IPS-20b (cell line): ENCODE measurements at regions not wholly inside any gene's neighbourhood (a gene's known extent, or its start where the extent isn't known, plus 50 kb on each side); places are given as distances from the start of the nearest gene placed in this dataset.

ENCODE experiments used
- H3K27ac ChIP-seq: one replicate; pipeline ENCODE4 v1.5.1; 2013; ENCODE audit warnings: low read length
- H3K27me3 ChIP-seq: 2 replicates; pipeline ENCODE4 v1.6.1; 2013; ENCODE audit warnings: mild to moderate bottlenecking, low read length, inconsistent platforms; ENCODE audit not compliant: insufficient read depth
- H3K36me3 ChIP-seq: 2 replicates; pipeline ENCODE4 v1.6.1; 2013; ENCODE audit warnings: low read depth, mild to moderate bottlenecking, inconsistent platforms, low read length, moderate library complexity; ENCODE audit not compliant: insufficient read depth
- H3K4me1 ChIP-seq: 2 replicates; pipeline ENCODE4 v1.6.1; 2013; ENCODE audit warnings: mild to moderate bottlenecking, control low read depth, inconsistent platforms, low read length, moderate library complexity; ENCODE audit not compliant: insufficient read depth
- H3K4me3 ChIP-seq: 2 replicates; pipeline ENCODE4 v1.5.1; 2013; ENCODE audit warnings: mild to moderate bottlenecking, low read length, inconsistent platforms
- H3K9ac ChIP-seq: 2 replicates; pipeline ENCODE4 v1.6.1; 2013; ENCODE audit warnings: low read depth, mild to moderate bottlenecking, inconsistent platforms, low read length, moderate library complexity
- H3K9me3 ChIP-seq: 2 replicates; pipeline ENCODE4 v1.6.1; 2013; ENCODE audit warnings: mild to moderate bottlenecking, low read depth, low read length, inconsistent platforms; ENCODE audit not compliant: insufficient read depth

DNA sequence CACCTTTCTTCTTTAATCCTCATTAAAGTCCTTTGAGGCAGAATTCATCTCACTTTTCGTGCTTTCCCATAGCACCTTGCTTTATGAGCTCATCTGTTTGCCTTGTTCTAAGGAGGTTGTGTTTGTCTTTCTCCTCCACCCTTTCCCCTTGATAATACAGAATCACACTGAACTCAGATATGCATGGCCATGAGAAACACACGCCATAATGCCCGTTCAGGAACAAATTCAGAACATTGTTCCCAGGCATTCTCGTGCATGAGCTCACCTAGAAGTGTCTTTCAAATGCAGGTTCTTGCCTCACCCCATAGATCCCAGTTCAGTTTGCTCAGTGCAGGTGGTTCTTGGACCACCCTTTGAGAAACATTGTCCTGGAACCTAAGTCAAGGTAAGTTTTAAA lies 71.1 kb downstream of the TMEM114 start:
- Histone ChIP-seq H3K4me1 (no peaks in the 10 kb centered on the region), H3K9ac (no peak overlapping the region), H3K27me3 (peaks cover 6% of the 10 kb centered on the region; the same call in 1 of the 2 replicates), H3K36me3 (no peaks in the 10 kb centered on the region), H3K9me3 (no peaks in the 10 kb centered on the region), H3K27ac (no peak overlapping the region), H3K4me3 (no peak overlapping the region)

DNA sequence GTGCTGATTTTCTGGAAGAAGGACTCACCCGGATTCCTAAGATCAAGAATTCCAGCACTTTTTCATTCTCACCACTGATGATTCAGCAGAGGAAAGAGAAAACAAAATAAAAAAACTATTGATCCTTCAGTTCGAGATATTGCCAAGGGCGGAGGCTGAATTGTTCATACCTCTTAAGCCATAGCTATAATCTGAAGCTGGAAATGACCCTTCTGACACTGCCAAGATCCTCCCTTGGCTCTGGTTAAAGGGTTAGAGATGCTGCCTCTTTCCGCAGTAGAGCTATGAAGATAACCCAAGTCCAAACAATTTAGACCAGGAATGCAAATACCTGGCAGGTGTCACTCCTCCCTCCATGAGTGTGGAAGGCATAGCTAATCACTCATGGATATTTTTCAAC lies 73.0 kb downstream of the TMEM114 start:
- H3K9me3 ChIP-seq, result no peaks in the 10 kb centered on the region
- H3K27ac ChIP-seq, result no peak overlapping the region
- no peaks in the 10 kb centered on the region for H3K36me3 ChIP-seq
- H3K4me1 ChIP-seq, result no peaks in the 10 kb centered on the region
- no peak overlapping the region for H3K4me3 ChIP-seq
- peaks cover 16% of the 10 kb centered on the region; the same call in 1 of the 2 replicates for H3K27me3 ChIP-seq
- H3K9ac ChIP-seq, result no peak overlapping the region

DNA sequence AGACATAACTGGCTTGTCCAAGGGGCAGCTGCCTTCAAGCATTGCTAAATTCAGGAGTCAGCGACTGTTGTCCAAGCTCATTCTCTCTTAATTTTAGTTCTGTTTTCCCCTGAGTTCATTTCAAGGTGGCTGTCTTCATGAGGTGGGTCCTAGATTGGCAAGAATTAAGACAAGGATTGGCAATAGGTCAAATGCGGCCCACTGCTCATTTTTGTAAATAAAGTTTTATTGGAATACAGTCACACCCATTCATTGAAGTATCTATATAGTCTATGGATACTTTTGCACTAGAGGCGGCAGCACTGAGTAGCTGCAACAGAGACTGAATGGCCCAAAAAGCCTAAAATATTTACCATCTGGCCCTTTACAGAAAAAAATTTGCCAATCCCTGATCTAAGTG lies 73.8 kb downstream of the TMEM114 start:
- Histone ChIP-seq H3K36me3 (no peaks in the 10 kb centered on the region), H3K4me3 (no peak overlapping the region), H3K27me3 (peaks cover 20% of the 10 kb centered on the region; the same call in 1 of the 2 replicates), H3K9me3 (no peaks in the 10 kb centered on the region), H3K4me1 (no peaks in the 10 kb centered on the region), H3K9ac (no peak overlapping the region), H3K27ac (no peak overlapping the region)

DNA sequence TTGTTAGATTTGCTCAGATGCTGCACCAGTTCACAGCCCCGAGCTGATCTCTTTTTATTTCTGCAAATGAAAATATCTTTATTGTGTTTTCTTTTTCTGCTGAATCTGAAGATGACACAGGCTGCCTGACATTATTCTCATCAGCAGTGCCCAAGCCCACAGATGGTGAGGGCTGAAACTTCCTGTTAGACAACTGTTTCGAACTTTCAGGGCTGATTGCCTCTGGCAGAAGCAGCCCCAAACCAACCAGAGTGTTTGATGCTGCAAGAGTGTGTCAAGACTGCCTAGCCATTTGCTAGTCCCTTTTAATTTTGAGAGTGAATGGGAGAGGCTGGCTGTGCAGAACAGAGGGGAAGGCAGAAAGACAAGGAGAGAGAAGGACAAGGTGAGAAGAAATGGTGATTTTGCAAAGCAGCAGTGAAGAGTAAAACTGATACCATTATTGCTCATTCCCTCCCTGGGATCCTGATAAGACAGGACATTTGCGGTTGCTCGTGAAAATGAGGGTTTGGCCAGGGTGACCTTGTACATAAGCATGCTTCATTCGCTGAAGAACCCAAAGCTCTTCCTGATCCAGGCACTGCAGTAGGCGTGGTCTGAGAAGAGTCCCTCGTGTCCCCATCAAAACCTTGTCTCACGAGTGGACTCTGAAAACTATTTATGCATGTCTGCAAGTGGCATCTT lies 77.2 kb downstream of the TMEM114 start:
- Histone ChIP-seq H3K36me3 (no peaks in the 10 kb centered on the region), H3K4me3 (no peak overlapping the region), H3K4me1 (no peaks in the 10 kb centered on the region), H3K27ac (no peak overlapping the region), H3K9ac (no peak overlapping the region), H3K27me3 (peaks cover 54% of the 10 kb centered on the region; the same call in 1 of the 2 replicates), H3K9me3 (no peaks in the 10 kb centered on the region)

DNA sequence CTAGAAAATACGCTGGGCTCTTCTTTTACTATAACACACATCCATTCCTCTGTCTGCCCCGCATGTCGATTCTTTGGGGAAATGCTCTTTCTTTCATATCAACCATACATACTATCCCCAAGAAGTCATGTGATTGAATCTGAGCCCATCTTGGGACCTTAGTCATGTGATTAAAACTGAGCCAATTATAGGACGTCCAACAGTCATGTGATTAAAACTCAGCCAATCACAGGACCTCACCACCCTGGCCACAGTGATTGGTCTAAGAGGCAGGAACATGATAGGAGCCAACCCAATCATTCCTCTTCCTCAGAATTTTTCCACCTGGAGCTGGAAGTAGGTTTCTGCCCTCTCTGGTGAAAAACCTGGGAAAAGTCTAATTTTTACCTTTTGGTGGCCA lies 78.8 kb downstream of the TMEM114 start:
- H3K27ac ChIP-seq, result no peak overlapping the region
- no peaks in the 10 kb centered on the region for H3K4me1 ChIP-seq
- peaks cover 70% of the 10 kb centered on the region for H3K27me3 ChIP-seq
- no peaks in the 10 kb centered on the region for H3K36me3 ChIP-seq
- H3K4me3 ChIP-seq, result no peak overlapping the region
- H3K9ac ChIP-seq, result no peak overlapping the region
- no peaks in the 10 kb centered on the region for H3K9me3 ChIP-seq

DNA sequence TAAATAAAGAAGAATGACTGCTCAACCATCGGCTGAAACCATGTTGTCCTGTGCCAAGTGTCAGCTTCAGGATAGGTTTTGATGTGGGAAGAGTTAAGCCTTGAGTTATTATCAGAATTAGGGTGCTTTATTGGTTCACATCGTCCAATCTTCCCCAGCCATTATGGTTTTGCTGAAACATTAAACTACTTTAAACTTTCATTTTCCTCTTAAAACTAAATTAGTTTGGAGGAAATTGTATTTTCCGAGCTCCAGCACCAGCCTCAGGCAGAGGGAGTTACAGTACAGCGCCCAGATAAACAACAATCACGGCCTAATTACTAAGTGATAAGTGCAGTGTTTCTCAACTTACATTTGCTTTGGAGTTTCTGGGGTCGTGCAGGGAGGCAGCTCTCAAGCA lies 80.2 kb downstream of the TMEM114 start:
- peaks cover 82% of the 10 kb centered on the region for H3K27me3 ChIP-seq
- H3K4me3 ChIP-seq, result no peak overlapping the region
- peaks cover 6% of the 10 kb centered on the region for H3K4me1 ChIP-seq
- no peak overlapping the region for H3K27ac ChIP-seq
- H3K9ac ChIP-seq, result no peak overlapping the region
- no peaks in the 10 kb centered on the region for H3K36me3 ChIP-seq
- H3K9me3 ChIP-seq, result no peaks in the 10 kb centered on the region

DNA sequence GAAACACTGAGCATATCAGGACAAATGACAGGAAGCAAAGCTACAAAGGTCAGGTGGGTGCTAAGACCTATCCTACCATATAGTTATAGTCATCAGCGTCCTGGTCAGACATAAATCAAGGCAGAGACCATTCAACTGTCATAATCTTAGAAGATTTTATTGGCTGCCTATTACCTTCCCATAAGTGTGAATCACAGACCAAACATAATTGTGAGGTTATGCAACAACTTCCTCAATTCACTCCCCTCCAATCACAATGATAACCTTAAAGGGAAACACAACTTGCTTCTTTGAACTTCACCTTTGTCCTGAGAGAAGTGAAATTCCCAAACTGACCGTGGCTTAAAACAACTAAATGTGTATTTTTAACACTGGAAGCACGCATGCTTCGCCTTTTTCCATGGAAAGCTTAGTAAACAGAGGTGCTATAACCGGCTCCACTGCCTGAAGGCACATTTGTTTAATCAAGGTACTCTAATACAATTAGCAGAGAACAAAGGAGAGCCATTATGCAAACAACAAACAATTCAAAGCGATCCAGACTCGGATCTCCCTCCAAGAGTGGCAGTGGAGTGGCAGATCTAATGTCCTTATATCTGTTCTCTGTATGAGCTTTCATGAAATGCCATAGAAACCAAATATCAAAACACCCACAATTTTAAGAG lies 84.9 kb downstream of the TMEM114 start:
- Histone ChIP-seq H3K4me1 (peaks cover 6% of the 10 kb centered on the region), H3K9me3 (no peaks in the 10 kb centered on the region), H3K9ac (no peak overlapping the region), H3K36me3 (no peaks in the 10 kb centered on the region), H3K27me3 (peaks cover 98% of the 10 kb centered on the region), H3K27ac (no peak overlapping the region), H3K4me3 (no peak overlapping the region)

DNA sequence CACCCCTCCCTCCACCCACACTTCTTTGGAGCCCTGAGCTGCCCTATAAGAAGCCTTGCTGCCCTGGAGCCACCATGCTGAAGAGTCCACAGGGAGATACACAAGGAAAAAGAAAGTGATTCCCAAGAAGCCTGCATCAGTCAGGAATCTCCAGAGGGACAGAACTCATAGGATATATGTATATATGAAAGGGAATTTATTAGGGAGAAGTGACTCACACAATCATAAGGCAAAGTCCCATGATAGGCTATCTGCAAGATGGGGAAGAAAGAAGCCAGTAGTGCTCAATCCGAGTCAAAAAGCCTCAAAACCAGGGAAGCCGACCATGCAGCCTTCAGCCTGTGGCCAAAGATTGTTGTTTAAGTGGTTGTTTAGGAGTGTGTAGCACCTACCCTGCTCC lies 87.9 kb downstream of the TMEM114 start:
- H3K4me1 ChIP-seq, result peaks cover 6% of the 10 kb centered on the region
- H3K27me3 ChIP-seq, result peaks cover 71% of the 10 kb centered on the region
- no peaks in the 10 kb centered on the region for H3K36me3 ChIP-seq
- H3K4me3 ChIP-seq, result no peak overlapping the region
- H3K27ac ChIP-seq, result no peak overlapping the region
- H3K9me3 ChIP-seq, result no peaks in the 10 kb centered on the region
- H3K9ac ChIP-seq, result no peak overlapping the region

DNA sequence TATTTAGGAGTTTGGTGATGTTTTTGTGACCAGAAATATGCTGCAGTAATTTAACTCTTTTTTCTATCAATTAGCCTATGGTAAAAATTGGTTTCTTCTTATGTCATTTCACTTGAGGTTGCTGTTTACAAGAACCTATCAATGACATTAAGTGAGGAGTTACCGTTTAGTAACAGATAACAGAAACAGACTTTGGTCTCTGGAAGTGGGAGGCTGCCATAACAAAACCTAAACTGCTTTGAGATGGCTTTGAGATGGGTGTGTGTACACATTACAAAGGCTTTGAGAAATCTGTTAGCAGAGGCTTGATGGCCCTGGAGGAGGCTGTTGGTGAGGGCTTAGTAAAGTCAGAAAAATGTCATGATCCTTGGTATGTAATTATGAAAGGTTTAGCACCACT lies 90.0 kb downstream of the TMEM114 start:
- Histone ChIP-seq H3K9me3 (no peaks in the 10 kb centered on the region), H3K27ac (no peak overlapping the region), H3K27me3 (peaks cover 50% of the 10 kb centered on the region)

DNA sequence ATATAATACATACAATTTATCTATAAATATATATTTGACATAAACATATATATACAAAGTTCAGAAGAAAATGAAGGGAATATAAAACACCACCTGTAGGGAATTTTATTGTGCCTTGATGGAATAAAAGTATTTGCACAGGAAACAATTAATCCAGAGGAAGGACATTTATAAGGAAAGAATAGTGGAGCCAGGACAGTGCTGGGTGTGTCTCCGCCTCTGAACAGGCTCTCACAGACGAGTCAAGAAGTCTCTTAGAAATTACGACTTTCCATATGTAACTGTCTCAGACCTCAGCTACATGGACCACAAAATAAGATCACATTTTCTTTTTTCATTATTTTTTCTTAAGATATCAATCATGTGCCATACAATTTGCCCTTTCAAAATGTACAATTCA lies 93.9 kb downstream of the TMEM114 start:
- Histone ChIP-seq H3K4me1 (peaks cover 4% of the 10 kb centered on the region; the same call in 1 of the 2 replicates), H3K9ac (no peak overlapping the region), H3K27me3 (peaks cover 11% of the 10 kb centered on the region; the same call in 1 of the 2 replicates), H3K27ac (no peak overlapping the region), H3K36me3 (no peaks in the 10 kb centered on the region), H3K4me3 (no peak overlapping the region), H3K9me3 (no peaks in the 10 kb centered on the region)

More for the DNA sequence above, 90.0 kb downstream of the TMEM114 start:
- peaks cover under 1% of the 10 kb centered on the region; the same call in 1 of the 2 replicates for H3K4me1 ChIP-seq
- H3K9ac ChIP-seq, result no peak overlapping the region
- no peaks in the 10 kb centered on the region for H3K36me3 ChIP-seq
- H3K4me3 ChIP-seq, result no peak overlapping the region

DNA sequence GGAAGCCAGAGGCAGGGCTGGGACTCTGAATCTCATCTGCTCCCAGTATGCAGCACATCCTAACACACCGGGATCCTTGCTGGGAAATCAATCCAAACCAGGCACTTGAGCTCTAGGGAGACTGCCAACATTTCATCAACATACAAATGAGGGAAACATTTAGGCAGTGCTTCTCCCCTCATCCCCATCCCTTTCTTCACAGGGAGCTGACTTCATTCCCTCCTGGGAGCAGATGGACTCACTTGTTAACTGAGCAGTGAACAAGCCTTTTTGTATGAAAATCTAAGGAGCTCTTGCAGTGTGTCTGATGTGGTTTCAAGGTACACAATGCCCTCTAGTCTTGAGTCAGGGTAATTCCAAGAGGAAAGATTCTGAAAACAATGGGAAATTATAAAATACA lies 96.3 kb downstream of the TMEM114 start:
- no peaks in the 10 kb centered on the region; the same call in 1 of the 2 replicates for H3K27me3 ChIP-seq
- no peak overlapping the region for H3K9ac ChIP-seq
- no peaks in the 10 kb centered on the region for H3K36me3 ChIP-seq
- H3K4me3 ChIP-seq, result no peak overlapping the region
- H3K9me3 ChIP-seq, result no peaks in the 10 kb centered on the region
- no peak overlapping the region for H3K27ac ChIP-seq
- H3K4me1 ChIP-seq, result peaks cover 4% of the 10 kb centered on the region; the same call in 1 of the 2 replicates

DNA sequence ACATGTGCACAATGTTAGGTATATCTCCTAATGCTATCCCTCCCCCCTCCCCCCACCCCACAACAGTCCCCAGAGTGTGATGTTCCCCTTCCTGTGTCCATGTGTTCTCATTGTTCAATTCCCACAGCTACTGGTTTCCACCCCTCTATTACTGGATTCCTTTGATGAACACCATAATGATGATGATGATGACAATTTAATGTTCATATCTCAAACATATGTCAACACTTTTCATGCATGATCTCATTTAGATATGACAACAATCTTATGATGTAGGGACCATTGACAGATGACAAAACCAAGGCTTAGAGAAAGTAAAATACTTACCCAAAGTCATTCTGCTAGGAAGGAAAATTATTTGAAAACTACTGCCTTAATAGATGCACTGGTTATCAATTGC lies 97.6 kb downstream of the TMEM114 start:
- no peak overlapping the region for H3K27ac ChIP-seq
- H3K36me3 ChIP-seq, result no peaks in the 10 kb centered on the region
- H3K9me3 ChIP-seq, result no peaks in the 10 kb centered on the region
- H3K9ac ChIP-seq, result no peak overlapping the region
- peaks cover 7% of the 10 kb centered on the region; the same call in 1 of the 2 replicates for H3K27me3 ChIP-seq
- peaks cover 4% of the 10 kb centered on the region; the same call in 1 of the 2 replicates for H3K4me1 ChIP-seq
- no peak overlapping the region for H3K4me3 ChIP-seq
